IPS-18c (cell line): ENCODE measurements at regions not wholly inside any gene's neighbourhood (a gene's known extent, or its start where the extent isn't known, plus 50 kb on each side); places are given as distances from the start of the nearest gene placed in this dataset.
"Not testable (repeated sequence)": the region's sequence is repeated elsewhere in the genome, so short reads cannot be mapped to it uniquely, and the experiment has no call there.

Experiments
- H3K4me3 ChIP-seq: 2 replicates; pipeline ENCODE4 v1.7.0; 2013; ENCODE audit warnings: low read depth, mild to moderate bottlenecking, low read length, moderate library complexity; ENCODE audit not compliant: insufficient read depth
- H3K9me3 ChIP-seq: one replicate; pipeline ENCODE4 v1.6.1; 2013; ENCODE audit warnings: mild to moderate bottlenecking, low read length, moderate library complexity; ENCODE audit not compliant: control insufficient read depth, insufficient read depth

DNA sequence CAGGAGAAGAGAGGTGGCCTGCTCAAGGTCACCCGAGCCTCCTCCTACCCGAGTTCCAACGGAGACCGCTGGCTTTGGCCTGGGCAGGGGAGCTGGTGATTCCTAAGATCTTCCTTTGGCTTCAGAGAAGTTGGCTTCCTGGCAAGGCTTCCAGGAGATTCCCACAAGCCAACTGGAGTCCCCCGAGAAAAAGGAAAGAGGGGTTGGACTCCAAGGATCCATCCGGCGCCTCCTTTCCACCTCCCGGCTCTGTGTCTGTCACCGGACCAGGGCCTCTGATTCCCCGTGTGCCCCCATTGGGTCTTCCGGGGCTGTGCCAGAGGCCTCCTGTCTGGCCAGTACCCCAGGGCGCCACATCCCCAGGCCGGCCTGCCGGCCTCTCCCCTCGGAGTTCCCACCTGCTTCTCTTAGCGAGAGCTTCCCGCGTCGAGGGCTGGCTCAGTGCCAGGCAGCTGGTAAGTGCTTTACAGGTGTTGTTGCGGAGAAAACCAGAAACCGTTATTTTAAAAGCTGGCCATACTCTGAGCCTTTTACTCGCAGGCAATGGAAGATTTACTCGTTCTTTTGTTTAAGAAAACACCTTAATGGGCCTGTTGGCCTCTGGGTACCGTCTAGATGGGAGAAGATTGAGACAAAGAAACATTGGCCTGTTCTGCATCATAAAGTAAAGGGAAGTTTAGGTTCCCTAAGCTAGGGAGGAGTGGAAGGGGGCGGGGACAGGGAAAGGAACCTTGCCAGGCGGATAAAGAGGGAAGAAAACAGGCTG lies 258.4 kb upstream of the SDK2 start:
- H3K4me3 ChIP-seq, result no peak overlapping the region

GRCh38 chr17:73906896-73907870 lies 262.9 kb upstream of the SDK2 start:
- no peak overlapping the region for H3K4me3 ChIP-seq

More for the DNA sequence above, 258.4 kb upstream of the SDK2 start:
- no peaks in the 10 kb centered on the region for H3K9me3 ChIP-seq

GRCh38 chr17:73909186-73909585 lies 264.9 kb upstream of the SDK2 start:
- Histone ChIP-seq H3K9me3 (peaks cover 3% of the 10 kb centered on the region), H3K4me3 (no peak overlapping the region)

More at GRCh38 chr17:73906896-73907870, 262.9 kb upstream of the SDK2 start:
- H3K9me3 ChIP-seq, result no peaks in the 10 kb centered on the region

DNA sequence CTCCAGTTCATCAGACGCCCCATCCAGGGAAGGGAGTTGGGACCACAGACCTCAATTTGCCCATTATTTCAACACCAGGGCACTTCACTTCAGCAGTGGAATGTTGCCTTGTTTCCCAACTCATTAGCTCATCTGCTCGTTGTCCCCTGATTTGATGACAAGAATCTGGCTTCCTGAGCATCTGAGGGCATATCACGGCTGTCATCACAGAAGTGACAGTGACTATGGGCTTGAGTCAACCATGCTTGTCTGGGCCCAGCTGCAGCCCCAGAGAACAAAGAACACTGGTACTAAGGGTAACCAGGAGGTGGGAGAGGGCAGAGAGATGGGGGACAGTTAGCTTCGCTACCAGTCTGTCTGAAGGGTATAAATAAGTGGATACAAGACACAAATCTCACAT lies 266.0 kb upstream of the SDK2 start:
- no peak overlapping the region for H3K4me3 ChIP-seq
- H3K9me3 ChIP-seq, result peaks cover 3% of the 10 kb centered on the region

GRCh38 chr17:73910821-73911515 lies 266.7 kb upstream of the SDK2 start:
- no peak overlapping the region for H3K4me3 ChIP-seq
- H3K9me3 ChIP-seq, result peaks cover 3% of the 10 kb centered on the region

DNA sequence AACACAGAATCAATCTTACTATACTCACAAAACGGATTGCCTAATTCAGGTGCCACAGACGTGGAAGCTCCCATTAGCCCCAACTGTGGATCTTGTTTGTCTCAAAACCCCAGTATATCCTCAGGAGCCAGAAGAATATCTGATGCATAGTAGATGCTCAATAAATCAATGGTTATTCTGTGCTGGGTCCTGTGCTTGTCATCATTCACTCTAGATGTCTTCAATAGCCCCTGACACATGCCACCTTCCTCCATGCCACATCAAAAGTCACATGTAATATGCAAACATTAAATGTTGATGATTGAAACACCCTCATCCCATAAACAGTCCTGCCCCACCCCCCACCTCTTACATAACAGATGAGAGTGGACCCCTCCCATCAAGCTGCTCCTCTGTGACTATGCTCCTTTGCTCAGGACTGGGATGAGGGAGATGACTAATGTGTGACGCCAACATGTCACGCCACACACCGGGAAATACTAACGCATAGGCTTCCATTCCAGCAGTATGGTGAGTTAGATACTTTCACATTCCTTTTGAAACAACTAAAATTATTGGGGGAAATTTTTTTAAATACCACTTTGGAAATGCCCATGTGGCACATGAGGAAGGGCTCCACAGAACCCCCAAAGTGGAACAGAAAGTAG lies 267.6 kb upstream of the SDK2 start:
- Histone ChIP-seq H3K9me3 (peaks cover 3% of the 10 kb centered on the region), H3K4me3 (no peak overlapping the region)

- no peak overlapping the region for H3K4me3 ChIP-seq
- peaks cover 3% of the 10 kb centered on the region for H3K9me3 ChIP-seq
Observed at GRCh38 chr17:73912373-73912746, 268.1 kb upstream of the SDK2 start.

GRCh38 chr17:73914536-73915274 lies 270.5 kb upstream of the SDK2 start:
- Histone ChIP-seq H3K9me3 (peaks cover 3% of the 10 kb centered on the region), H3K4me3 (no peak overlapping the region)

DNA sequence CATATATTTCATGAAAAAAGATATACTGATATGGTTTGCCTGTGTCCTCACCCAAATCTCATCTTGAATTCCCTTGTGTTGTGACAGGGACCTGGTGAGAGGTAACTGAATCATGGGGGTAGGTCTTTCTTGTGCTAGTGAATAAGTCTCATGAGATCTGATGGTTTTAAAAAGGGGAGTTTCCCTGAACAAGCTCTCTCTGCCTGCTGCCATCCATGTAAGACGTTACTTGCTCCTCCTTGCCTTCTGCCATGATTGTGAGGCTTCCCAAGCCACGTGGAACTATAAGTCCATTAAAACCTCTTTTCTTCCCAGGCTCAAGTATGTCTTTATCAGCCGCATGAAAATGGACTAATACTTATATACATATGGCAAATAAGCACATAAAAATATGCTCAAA lies 274.8 kb upstream of the SDK2 start:
- not testable (repeated sequence) for H3K4me3 ChIP-seq, H3K9me3 ChIP-seq

GRCh38 chr17:73921306-73921705 lies 277.1 kb upstream of the SDK2 start:
- Histone ChIP-seq H3K4me3 (no peak overlapping the region), H3K9me3 (no peaks in the 10 kb centered on the region)

DNA sequence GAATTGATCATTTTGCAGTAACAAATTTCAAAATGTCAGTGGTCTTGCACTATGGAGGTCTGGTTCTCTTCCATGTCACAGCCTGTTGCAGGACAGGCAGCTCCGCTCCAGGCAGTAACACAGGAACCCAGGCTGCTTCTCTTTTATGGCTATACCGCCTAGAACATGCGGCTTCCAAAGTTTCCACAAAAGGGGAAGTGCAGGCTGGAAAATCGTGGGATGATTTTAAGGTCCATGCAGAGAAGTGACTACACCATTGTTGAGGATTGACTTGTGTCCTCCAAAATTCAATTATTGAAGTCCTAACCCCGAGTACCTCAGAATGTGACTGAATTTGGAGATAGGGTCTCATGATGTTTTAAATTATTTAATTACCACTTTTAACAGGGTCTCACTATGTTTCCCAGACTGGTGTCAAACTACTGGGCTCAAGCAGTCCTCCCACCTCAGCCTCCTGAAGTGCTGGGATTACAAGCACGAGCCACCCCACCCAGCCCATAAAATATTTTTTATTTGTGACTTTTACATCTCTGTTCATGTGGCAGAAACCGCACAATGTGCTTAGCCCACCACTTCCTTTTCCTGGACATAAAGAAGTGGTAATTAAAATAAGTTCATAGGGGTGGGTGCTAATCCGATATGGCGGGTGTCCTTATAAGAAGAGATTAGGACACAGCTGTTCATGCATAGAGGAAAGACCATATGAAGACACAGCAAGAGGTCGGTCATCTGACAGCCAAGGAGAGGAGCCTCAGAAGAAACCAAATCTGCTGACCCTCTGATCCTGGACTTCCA lies 279.2 kb upstream of the RPL38 start:
- Histone ChIP-seq H3K9me3 (no peaks in the 10 kb centered on the region), H3K4me3 (no peak overlapping the region)

- H3K9me3 ChIP-seq, result no peaks in the 10 kb centered on the region
- H3K4me3 ChIP-seq, result no peak overlapping the region
Observed at GRCh38 chr17:73924909-73925186, 278.6 kb upstream of the RPL38 start.

DNA sequence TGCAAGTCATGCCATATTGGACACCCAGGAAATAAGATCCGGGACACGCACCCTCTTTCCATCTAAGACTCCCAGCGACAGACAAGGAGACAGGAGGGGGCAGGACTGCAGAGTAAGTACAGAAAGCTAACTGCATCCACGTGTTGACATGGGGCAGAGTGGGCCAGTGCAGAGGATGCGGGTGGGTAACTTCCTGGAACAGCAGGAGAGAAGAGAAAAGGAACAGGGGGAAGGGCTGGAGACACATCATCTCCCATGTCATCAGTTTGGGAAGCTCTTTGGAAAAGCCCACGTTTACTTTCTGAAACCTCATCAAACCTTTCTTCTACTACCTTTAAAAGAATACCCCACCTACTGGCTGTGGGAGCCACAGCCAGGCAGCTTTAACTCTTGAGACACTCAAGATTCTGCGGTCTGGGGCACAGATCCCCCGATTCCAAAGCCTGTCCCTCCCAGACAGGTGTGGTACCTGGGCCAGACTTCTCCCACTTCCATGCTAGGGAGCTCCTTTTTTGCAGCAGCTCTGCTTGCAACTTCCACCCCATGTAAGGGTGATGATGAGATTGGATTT lies 273.5 kb upstream of the RPL38 start:
- Histone ChIP-seq H3K4me3 (no peak overlapping the region), H3K9me3 (peaks cover 2% of the 10 kb centered on the region)

DNA sequence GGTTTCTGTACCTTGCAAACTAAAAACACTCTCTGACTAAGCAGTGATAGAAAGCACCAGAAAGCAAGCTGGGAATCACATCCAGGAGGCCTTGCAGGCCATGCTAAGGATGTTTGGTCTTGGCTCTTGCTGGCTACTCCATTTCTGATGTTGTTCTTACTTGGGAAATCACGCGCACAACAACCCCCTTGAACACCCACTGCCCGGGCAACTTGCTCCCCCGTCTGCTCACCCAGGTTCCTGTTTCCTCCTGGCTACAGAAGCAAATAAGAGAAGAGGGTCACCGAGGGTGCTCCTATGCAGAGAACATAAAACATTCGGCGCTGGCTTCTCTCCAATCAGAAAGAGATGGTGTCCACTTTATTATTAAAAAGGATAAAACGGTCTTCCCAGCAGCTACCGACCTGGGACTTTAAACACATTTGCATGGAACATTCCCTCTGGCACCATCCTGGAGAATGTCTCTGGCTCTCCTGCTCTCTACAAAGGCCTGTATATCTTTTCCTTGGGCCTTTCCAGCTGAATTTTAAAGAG lies 271.2 kb upstream of the RPL38 start:
- Histone ChIP-seq H3K9me3 (peaks cover 2% of the 10 kb centered on the region), H3K4me3 (no peak overlapping the region)

DNA sequence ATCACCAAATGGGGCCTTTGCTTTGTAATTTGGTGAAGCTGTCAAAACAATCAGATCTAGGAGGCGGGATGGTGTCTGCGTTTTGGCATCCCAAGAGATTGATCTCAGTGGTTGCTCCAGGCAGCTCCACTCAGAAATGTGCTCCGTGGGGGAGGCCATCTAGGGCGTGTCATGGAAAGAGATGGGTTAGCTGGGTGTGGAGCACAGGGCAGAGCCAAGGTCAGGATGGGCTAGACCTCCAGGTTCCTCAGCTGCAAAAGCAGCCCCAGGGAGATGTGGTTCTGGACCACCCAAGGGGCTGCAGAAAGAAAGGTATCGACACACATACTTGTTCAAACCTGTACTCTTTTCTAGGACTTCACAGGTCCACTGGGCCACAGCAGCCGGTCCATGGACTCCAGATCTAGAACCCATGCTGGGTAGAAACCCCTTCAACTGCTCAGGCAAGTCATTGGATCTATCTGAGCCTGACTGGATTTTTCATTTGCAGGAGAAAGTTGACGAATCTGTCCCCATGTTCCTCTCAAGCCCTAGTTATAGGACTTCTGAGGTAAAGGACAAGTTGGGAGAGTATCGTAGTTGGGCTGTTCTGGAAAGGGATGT lies 270.2 kb upstream of the RPL38 start:
- peaks cover 2% of the 10 kb centered on the region for H3K9me3 ChIP-seq
- H3K4me3 ChIP-seq, result no peak overlapping the region
